HCT116 (cell line): ENCODE measurements at regions not wholly inside any gene's neighbourhood (a gene's known extent, or its start where the extent isn't known, plus 50 kb on each side); places are given as distances from the start of the nearest gene placed in this dataset.
A peak's percentile ranks its signal among the peaks of the same experiment; 100 is the strongest.

Source experiments
- ATAC-seq: fragments of 200-7000 bp; cut with Tn5 transposase; 2 replicates; pipeline ENCODE4 v1.9.1; 2020; ENCODE audit warnings: mild to moderate bottlenecking, moderate library complexity
- BruUV-seq: library from RNA; stranded (reverse); fragments of 400-500 nt; replicated peaks from 2 replicates; lab custom pipeline; 2021; lab: Mats Ljungman, UMichigan
- CTCF ChIA-PET: fragments of 300-600 bp; sonication (Branson Sonifier 250); formaldehyde crosslinking; loops from one replicate; lab custom pipeline; 2021; ENCODE audit warnings: antibody characterized with exemption; lab: Charles Lee
- POLR2A ChIA-PET: fragments of 300-600, 350-600 bp; sonication (Branson Sonifier 250); formaldehyde crosslinking; loops from one replicate; lab custom pipeline; 2021; ENCODE audit warnings: antibody characterized with exemption; lab: Charles Lee
- RAD21 ChIA-PET, 2 experiments: fragments of 300-600 bp; sonication (Branson Sonifier 250); formaldehyde crosslinking; loops; one replicate each; lab custom pipeline; 2023; ENCODE audit warnings: low total read pairs in 2 of 2; ENCODE audit not compliant: uncharacterized antibody in 2 of 2, unreplicated experiment in 2 of 2, low non-redundant PET in 1 of 2; lab: Charles Lee
- DNase-seq: peaks from one replicate; pipeline ENCODE4 v3.0.0-alpha.2; 2010; ENCODE audit warnings: low read depth, low spot score
- H2AFZ ChIP-seq: fragments of 200-600 bp; shearing (Covaris generic), sonication (generic); 2 replicates; pipeline ENCODE4 v1.6.1; 2017; ENCODE audit warnings: low read depth, mixed run types, mixed read lengths, antibody characterized with exemption, low read length; ENCODE audit not compliant: poor library complexity, severe bottlenecking
- H3K27ac ChIP-seq: 2 replicates; pipeline ENCODE4 v1.5.1; 2012; ENCODE audit warnings: low read depth, low read length
- H3K27me3 ChIP-seq: fragments of 200-600 bp; sonication (generic); 2 replicates; pipeline ENCODE4 v1.6.1; 2016; ENCODE audit warnings: mixed run types, low read length, mixed read lengths; ENCODE audit not compliant: insufficient read depth
- H3K36me3 ChIP-seq, 2 experiments: fragments of 200-500 bp in 1 of 2; fragments of 200-600 bp in 1 of 2; sonication (Bioruptor generic) in 1 of 2; sonication (generic) in 1 of 2; 2 replicates each; pipeline versions ENCODE4 v1.5.1 to v1.6.1; 2014 to 2016; ENCODE audit warnings: low read length in 2 of 2, inconsistent platforms in 1 of 2, mixed read lengths in 1 of 2, mixed run types in 1 of 2; ENCODE audit not compliant: insufficient read depth in 2 of 2, control insufficient read depth in 1 of 2
- H3K4me1 ChIP-seq, 2 experiments: fragments of 200-600 bp in 1 of 2; sonication (generic) in 1 of 2; 2 replicates each; pipeline versions ENCODE4 v1.5.1 to v1.6.1; 2012 to 2017; ENCODE audit warnings: low read length in 2 of 2, inconsistent platforms in 1 of 2, mild to moderate bottlenecking in 1 of 2, mixed read lengths in 1 of 2, mixed run types in 1 of 2, moderate library complexity in 1 of 2; ENCODE audit not compliant: insufficient read depth in 2 of 2, control insufficient read depth in 1 of 2
- H3K4me2 ChIP-seq: fragments of 200-600 bp; sonication (generic); 2 replicates; pipeline ENCODE4 v1.6.1; 2017; ENCODE audit warnings: mixed run types, low read length, mixed read lengths
- H3K4me3 ChIP-seq, 2 experiments: fragments of 200-600 bp in 1 of 2; sonication (generic) in 1 of 2; replicated peaks in 1 of 2; 2 replicates each; pipeline ENCODE4 v1.5.1; 2011 to 2016; ENCODE audit warnings: low read length in 2 of 2, control low read depth in 1 of 2, low read depth in 1 of 2, mild to moderate bottlenecking in 1 of 2, mixed read lengths in 1 of 2, mixed run types in 1 of 2
- H3K79me2 ChIP-seq: fragments of 200-600 bp; sonication (generic); 2 replicates; pipeline ENCODE4 v1.6.1; 2017; ENCODE audit warnings: mild to moderate bottlenecking, mixed run types, low read length, moderate library complexity, mixed read lengths; ENCODE audit not compliant: insufficient read depth
- H3K9ac ChIP-seq: fragments of 200-600 bp; sonication (generic); 2 replicates; pipeline ENCODE4 v1.6.1; 2016; ENCODE audit warnings: low read length, mixed read lengths
- H3K9me2 ChIP-seq: fragments of 200-600 bp; sonication (generic), shearing (Covaris generic); 2 replicates; pipeline ENCODE4 v1.6.1; 2017; ENCODE audit warnings: mixed run types, mild to moderate bottlenecking, moderate library complexity; ENCODE audit not compliant: insufficient read depth
- H3K9me3 ChIP-seq, 2 experiments: fragments of 200-500 bp in 1 of 2; fragments of 200-600 bp in 1 of 2; sonication (Bioruptor generic) in 1 of 2; sonication (generic) in 1 of 2; 2 replicates each; pipeline ENCODE4 v1.6.1; 2014 to 2017; ENCODE audit warnings: low read length in 2 of 2, mixed read lengths in 2 of 2, inconsistent platforms in 1 of 2, low read depth in 1 of 2, mild to moderate bottlenecking in 1 of 2, mixed run types in 1 of 2, moderate library complexity in 1 of 2; ENCODE audit not compliant: control insufficient read depth in 1 of 2, insufficient read depth in 1 of 2
- H4K20me1 ChIP-seq: fragments of 200-600 bp; sonication (generic), shearing (Covaris generic); 2 replicates; pipeline ENCODE4 v1.6.1; 2017; ENCODE audit warnings: mixed run types, mild to moderate bottlenecking, moderate library complexity; ENCODE audit not compliant: insufficient read depth
- CEBPB ChIP-seq: IDR thresholded peaks from 2 replicates; pipeline ENCODE4 v1.6.1; 2012; ENCODE audit warnings: low read depth
- EZH2phosphoT487 ChIP-seq: fragments of 200-600 bp; IDR thresholded peaks from 2 replicates; pipeline ENCODE4 v1.6.1; 2018; ENCODE audit warnings: antibody characterized with exemption, borderline replicate concordance
- FOSL1 ChIP-seq: IDR thresholded peaks from 2 replicates; pipeline ENCODE4 v1.6.1; 2012; ENCODE audit warnings: low read depth
- JUND ChIP-seq: IDR thresholded peaks from 2 replicates; pipeline ENCODE4 v1.6.1; 2012
- SP1 ChIP-seq: IDR thresholded peaks from 2 replicates; pipeline ENCODE4 v1.6.1; 2012; ENCODE audit warnings: low read depth
- SRF ChIP-seq: IDR thresholded peaks from 2 replicates; pipeline ENCODE4 v1.6.1; 2012; ENCODE audit warnings: low read depth
- TCF7L2 ChIP-seq: IDR thresholded peaks from 2 replicates; pipeline ENCODE4 v1.7.0; 2011; ENCODE audit warnings: borderline replicate concordance, inconsistent platforms; ENCODE audit not compliant: insufficient read depth, insufficient read length; ENCODE audit errors: extremely low read depth
- intact Hi-C: fragments of 100-400 bp; cut with micrococcal nuclease; formaldehyde crosslinking; loops from 2 replicates; pipeline ENCODE4 v1.10.0; 2022

DNA sequence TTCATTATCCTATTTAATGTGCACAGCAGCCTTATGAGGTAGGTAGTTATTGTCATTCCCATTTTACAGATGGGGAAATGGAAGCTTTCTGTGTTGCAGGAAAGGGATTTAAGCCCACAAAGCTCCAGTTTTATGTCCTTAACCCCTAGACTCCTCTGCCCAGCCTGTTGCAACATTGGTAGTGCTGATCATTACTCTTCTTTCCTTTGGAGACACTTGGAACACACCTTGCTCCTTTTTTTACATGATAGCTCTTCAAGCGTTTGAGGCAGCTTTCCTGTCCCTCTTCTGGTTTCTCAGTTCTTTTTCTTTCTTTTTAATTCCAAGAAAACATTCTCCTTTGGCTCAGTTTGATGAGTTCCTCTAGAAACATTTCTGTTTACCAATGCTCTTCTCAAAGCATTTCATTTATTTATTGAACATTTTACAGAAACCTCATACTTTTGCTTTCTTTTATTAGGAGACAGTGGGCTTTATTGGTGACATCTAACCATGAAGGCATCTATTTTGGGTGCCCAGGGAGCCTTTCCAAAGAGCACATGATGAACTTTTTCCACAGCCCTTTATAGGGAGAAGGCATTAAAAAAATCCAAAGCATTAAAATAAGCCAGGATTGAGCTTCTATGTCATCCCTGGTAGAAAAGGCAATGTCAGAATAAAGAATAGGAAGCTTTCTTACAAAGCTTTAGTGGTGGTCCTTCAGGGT lies 218.0 kb downstream of the TMEM38B start (continued):
- no peak for TF ChIP-seq TCF7L2
- no peak for TF ChIP-seq SRF

DNA sequence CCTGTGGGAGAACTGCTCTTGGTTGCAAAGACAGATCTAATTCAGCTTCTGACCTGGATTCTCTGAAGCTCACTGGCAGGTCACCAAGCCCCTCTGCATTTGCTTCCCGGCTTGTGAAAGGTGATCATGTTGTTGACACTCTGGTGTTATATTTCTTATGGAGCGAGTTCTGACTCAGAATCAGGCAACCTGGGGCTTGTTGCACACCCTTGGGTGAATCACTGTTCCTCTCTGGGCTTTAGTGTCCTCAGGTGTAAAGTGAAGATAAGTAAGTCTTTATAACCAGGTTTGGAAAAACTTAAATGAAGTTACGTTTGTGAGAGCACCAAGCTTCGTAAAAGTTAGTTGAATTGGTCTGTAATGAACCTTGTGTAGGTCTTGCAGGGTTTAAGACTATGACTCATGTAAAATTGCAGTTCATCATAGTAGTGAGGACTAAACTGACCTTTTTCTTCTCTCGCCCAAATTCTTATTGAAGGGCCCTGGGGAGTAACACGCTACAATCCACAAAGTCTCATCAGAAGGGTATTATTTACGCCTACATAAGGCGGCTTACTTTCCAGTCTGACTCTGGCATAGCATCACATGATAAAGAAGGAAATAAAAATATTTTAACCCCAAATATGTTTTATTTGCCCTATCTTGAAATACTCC lies 218.6 kb downstream of the TMEM38B start:
- no TSS peak for BruUV-seq
- Histone ChIP-seq H3K27me3 (no peaks in the 10 kb centered on the region), H3K4me2 (peak overlapping the region; percentile 57), H3K36me3 (no peaks in the 10 kb centered on the region), H4K20me1 (no peaks in the 10 kb centered on the region), H3K79me2 (no peaks in the 10 kb centered on the region), H3K27ac (peak overlapping the region; percentile 2; the same call in 1 of the 2 replicates), H3K9me3 (no peaks in the 10 kb centered on the region), H3K4me3 (no peak overlapping the region; a peak in 1 of 4 replicates), H3K4me1 (peaks cover 19 to 36% of the 10 kb centered on the region in 2 experiments), H3K9me2 (no peaks in the 10 kb centered on the region), H2AFZ (no peak overlapping the region), H3K9ac (no peak overlapping the region)
- peak; percentile 69 for TF ChIP-seq CEBPB
- TF ChIP-seq EZH2phosphoT487, result no peak
- TF ChIP-seq JUND, result peak; percentile 68
- TF ChIP-seq FOSL1, result peak; percentile 76
- TF ChIP-seq SP1, result peak; percentile 66
- intact Hi-C loops, result no loop called here
- ChIA-PET POLR2A (no interaction called here), CTCF (interaction anchor here (1.2 to 1.4 kb wide), 2 partner anchors 9 to 31 kb away, joined by 3 to 6 read pairs; no protein-coding TSS in a partner anchor), RAD21 (no interaction called here)
- ATAC-seq (peak; percentile 89), DNase-seq (peak; percentile 53)
